Lower leg skin (tissue), 4 donors: ENCODE measurements at regions not wholly inside any gene's neighbourhood (a gene's known extent, or its start where the extent isn't known, plus 50 kb on each side); places are given as distances from the start of the nearest gene placed in this dataset.
A peak's percentile ranks its signal among the peaks of the same experiment; 100 is the strongest.

Experiments used
- DNase-seq, 2 donors: peaks; one replicate each; pipeline ENCODE4 v3.0.0-alpha.2; 2019; ENCODE audit warnings: low spot score in 2 of 2
- H3K4me3 ChIP-seq: fragments of 200-600 bp; sonication (generic); 2 replicates; pipeline ENCODE4 v1.5.1; 2017; ENCODE audit warnings: mild to moderate bottlenecking, low read depth; ENCODE audit not compliant: poor library complexity, severe bottlenecking
- CTCF ChIP-seq, 3 donors: fragments of 450-650 bp; IDR thresholded peaks; one replicate each; pipeline ENCODE4 v1.5.1; 2016; ENCODE audit warnings: antibody characterized with exemption in 3 of 3, mild to moderate bottlenecking in 3 of 3, moderate library complexity in 2 of 3
- POLR2A ChIP-seq, 2 donors: fragments of 450-650 bp; IDR thresholded peaks; one replicate each; pipeline ENCODE4 v1.6.1; 2016 to 2017; ENCODE audit warnings: antibody characterized with exemption in 2 of 2, mild to moderate bottlenecking in 1 of 2, moderate library complexity in 1 of 2
- WGBS, 2 donors: methylation state at CpG; one replicate each; pipeline ENCODE4 v1.1.5; 2018; 5-methylcytosine and 5-hydroxymethylcytosine counted together
- intact Hi-C: fragments of 100-400 bp; cut with DNase I; formaldehyde crosslinking; loops from one replicate; pipeline ENCODE4 v1.15.0; 2023; ENCODE audit warnings: low total_unique reads

DNA sequence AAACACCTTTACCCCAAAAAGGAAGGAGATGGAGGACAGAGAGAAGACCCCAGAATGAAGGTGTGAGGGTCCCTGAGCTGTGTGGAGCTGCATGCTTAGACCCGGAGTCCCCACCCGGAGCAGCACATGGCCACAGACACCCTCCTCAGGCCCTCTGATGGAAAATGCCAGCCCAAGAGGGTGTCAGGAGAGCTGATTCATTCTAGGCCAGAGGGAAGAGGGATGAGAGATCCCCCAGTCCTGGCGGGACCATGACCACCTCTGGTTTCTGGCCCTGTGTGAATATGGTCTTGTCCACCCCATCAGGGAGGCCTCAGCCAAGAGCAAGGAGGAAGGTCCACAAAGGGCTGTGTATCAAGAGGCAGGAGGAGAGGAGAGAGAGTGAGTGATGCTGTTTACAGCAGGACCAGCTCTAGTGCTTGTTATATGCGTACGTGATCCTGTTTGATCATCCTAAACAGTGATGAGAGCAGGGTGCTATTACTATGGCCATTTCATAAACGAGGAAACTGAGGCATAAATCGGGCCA is 186.6 kb upstream of the HAAO start:
- DNase-seq: peak in 1 of 2 donors; percentile 72
- intact Hi-C loops: loop anchor here (10.0 kb wide), 1 partner anchor 246 kb away; the partner anchor contains the start of gene ZFP36L2
- H3K4me3 ChIP-seq: no peak overlapping the region
- no peak for TF ChIP-seq POLR2A (IDR thresholded peaks at IDR 0.05)
- TF ChIP-seq CTCF (IDR thresholded peaks at IDR 0.05): no peak
- WGBS, 2 donors: 86 to 88% methylated on average over 7 of the region's 7 CpGs

GRCh38 chr2:42978175-42978886 is 185.9 kb upstream of the HAAO start:
- DNase-seq: peak in 1 of 2 donors; percentile 79
- WGBS, 2 donors: 86 to 98% methylated on average over 1 to 5 of the region's 5 CpGs
- intact Hi-C loops: loop anchor here (10.0 kb wide), 1 partner anchor 246 kb away; the partner anchor contains the start of gene ZFP36L2
- H3K4me3 ChIP-seq: no peak overlapping the region
- no peak for TF ChIP-seq CTCF (IDR thresholded peaks at IDR 0.05)
- no peak for TF ChIP-seq POLR2A (IDR thresholded peaks at IDR 0.05)

GRCh38 chr2:42977270-42978174 is 185.1 kb upstream of the HAAO start:
- DNase-seq: peak in 1 of 2 donors; percentile 46
- intact Hi-C loops: loop anchor here (10.0 kb wide), 1 partner anchor 247 kb away; the partner anchor contains the start of gene ZFP36L2
- 63 to 72% methylated on average over 12 of the region's 12 CpGs for WGBS, 2 donors
- no peak overlapping the region for H3K4me3 ChIP-seq
- TF ChIP-seq CTCF (IDR thresholded peaks at IDR 0.05) (no peak), POLR2A (IDR thresholded peaks at IDR 0.05) (no peak)

- 82 to 92% methylated on average over 5 of the region's 5 CpGs for WGBS, 2 donors
- intact Hi-C loops: loop anchor here (10.0 kb wide), 1 partner anchor 248 kb away; the partner anchor contains the start of gene ZFP36L2
- no peak for DNase-seq
- TF ChIP-seq CTCF (IDR thresholded peaks at IDR 0.05) (no peak), POLR2A (IDR thresholded peaks at IDR 0.05) (no peak)
- H3K4me3 ChIP-seq: no peak overlapping the region
Observed at GRCh38 chr2:42976351-42976750, 184.0 kb upstream of the HAAO start.

GRCh38 chr2:42974721-42975717 is 182.6 kb upstream of the HAAO start:
- TF ChIP-seq POLR2A (IDR thresholded peaks at IDR 0.05) (no peak), CTCF (IDR thresholded peaks at IDR 0.05) (peak in 1 of 3 donors; percentile 96)
- DNase-seq: peak; percentile 62 to 96
- intact Hi-C loops: loop anchor here (10.0 kb wide), 1 partner anchor 250 kb away; the partner anchor contains the start of gene ZFP36L2
- H3K4me3 ChIP-seq: no peak overlapping the region
- WGBS, 2 donors: 18 to 24% methylated on average over 32 to 40 of the region's 40 CpGs
